ENCODE measurements at regions not wholly inside any gene's neighbourhood (a gene's known extent, or its start where the extent isn't known, plus 50 kb on each side); places are given as distances from the start of the nearest gene placed in this dataset.

DNA sequence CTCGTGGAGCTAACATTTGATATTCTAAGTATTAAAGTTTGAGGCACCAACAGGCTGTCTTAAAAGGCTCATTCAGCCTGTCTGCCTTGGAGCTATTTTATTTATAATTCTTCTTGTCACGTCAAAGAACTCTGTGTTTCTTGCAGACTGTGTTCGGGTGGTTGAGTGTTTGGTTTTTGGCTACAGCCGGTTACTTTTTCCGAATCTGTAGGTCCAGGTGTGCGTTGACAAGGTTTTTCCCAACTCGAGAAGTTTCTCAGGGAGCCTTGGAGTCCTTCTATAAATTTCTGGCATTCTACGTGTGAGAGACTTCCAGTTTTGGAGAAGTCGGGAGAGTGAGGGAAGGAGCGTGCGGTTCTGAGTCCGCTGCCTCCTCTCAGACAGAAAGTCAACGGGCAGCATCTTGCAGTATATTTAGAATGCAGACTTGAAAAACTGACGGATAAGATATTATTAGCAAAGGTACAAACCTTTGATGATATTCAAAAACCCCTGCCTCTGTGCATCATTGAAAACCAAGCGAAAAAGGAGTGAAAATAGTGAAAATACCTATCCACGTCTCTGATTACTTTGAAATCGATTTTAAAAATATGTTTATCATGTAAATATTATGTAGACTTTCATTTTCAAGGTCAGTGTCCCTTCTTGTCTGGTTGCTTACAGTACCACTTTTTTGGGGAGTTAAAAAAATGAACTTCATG is 85.2 kb upstream of the PPARA start:
- no peaks in the 10 kb centered on the region for H3K27me3 ChIP-seq (ENCODE audit: insufficient read depth, low read depth)
- H3K4me3 ChIP-seq (IDR thresholded peaks at IDR 0.05; ENCODE audit: insufficient read depth, low read depth, low read length), result no peak overlapping the region
- H4K20me1 ChIP-seq (ENCODE audit: insufficient read depth), result no peaks in the 10 kb centered on the region
- no peaks in the 10 kb centered on the region for H3K36me3 ChIP-seq (ENCODE audit: insufficient read depth)
- no peak overlapping the region for H3K4me2 ChIP-seq
- H3K4me1 ChIP-seq (ENCODE audit: low read depth, poor library complexity, severe bottlenecking), result peaks cover 26% of the 10 kb centered on the region
- H3K9ac ChIP-seq, result no peak overlapping the region
- H3K27ac ChIP-seq, result no peak overlapping the region
- TF ChIP-seq, protein P1, sequence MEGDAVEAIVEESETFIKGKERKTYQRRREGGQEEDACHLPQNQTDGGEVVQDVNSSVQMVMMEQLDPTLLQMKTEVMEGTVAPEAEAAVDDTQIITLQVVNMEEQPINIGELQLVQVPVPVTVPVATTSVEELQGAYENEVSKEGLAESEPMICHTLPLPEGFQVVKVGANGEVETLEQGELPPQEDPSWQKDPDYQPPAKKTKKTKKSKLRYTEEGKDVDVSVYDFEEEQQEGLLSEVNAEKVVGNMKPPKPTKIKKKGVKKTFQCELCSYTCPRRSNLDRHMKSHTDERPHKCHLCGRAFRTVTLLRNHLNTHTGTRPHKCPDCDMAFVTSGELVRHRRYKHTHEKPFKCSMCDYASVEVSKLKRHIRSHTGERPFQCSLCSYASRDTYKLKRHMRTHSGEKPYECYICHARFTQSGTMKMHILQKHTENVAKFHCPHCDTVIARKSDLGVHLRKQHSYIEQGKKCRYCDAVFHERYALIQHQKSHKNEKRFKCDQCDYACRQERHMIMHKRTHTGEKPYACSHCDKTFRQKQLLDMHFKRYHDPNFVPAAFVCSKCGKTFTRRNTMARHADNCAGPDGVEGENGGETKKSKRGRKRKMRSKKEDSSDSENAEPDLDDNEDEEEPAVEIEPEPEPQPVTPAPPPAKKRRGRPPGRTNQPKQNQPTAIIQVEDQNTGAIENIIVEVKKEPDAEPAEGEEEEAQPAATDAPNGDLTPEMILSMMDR (conservative IDR thresholded peaks at IDR 0.05; ENCODE audit: low read depth, low read length), result no peak
- H3K79me2 ChIP-seq (ENCODE audit: insufficient read depth, low read depth), result peaks cover 48% of the 10 kb centered on the region
- no peak overlapping the region for H2AFZ ChIP-seq (ENCODE audit: low read depth)

DNA sequence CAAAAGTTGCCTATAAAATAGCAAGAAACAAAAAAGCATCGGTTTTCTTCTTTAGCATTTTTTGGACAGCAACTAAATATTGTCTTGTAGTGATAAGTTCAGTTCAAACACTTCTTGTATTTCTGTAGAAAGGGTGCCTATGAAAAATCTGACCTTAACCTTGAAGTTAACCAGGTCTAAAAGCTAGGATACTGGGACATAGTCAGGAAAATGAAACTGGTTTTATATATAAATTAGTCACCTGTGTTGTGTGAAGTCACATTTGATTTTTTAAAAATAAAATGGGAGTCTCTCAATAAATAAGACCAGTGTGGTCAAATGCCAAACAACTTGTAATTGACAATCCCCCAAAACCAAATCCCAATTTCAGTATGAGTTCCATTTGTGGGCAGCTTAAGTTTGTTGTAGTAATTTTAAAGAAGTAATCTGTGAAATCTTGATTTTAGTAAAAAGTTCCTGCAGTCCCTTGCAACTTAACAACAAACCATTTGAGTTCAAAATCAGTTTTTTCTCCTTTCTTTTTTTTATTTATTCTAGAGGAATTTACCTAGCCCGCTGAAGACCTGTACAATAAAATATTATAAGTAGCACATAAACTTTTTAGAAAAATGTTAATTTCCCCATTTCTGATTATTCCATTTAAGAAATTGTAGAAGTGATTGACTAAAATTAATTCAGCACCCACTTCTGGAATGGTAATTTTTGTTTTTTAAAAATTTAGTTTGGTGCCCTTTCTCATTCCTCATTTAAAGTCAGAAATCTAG is 84.5 kb upstream of the PPARA start:
- H2AFZ ChIP-seq (ENCODE audit: low read depth), result no peak overlapping the region
- H3K9ac ChIP-seq, result no peak overlapping the region

DNA sequence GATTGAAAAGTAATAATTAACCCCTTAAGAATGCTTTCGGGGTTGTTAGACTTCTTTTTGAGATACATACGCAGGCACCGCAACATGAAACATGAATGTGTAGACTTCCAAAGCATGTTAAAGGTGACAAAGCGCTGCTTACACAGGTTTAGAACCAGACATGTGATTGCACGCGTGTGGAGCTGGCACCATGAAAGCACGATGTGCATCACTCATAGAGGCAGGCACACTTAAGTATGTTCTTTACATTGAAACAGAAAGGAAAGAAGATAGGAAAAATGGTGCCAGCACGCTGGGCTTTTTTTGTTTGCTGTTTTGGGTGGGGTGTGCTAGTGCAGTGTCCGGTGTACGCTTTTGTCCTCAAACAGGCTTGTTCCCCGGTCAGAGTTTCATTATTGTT is 83.6 kb upstream of the PPARA start:
- H3K36me3 ChIP-seq (ENCODE audit: insufficient read depth), result no peaks in the 10 kb centered on the region
- TF ChIP-seq, protein P1 (conservative IDR thresholded peaks at IDR 0.05; ENCODE audit: low read depth, low read length), result no peak
- no peak overlapping the region for H2AFZ ChIP-seq (ENCODE audit: low read depth)
- no peak overlapping the region for H3K4me3 ChIP-seq (IDR thresholded peaks at IDR 0.05; ENCODE audit: insufficient read depth, low read depth, low read length)
- no peak overlapping the region for H3K27ac ChIP-seq
- peaks cover 48% of the 10 kb centered on the region for H3K79me2 ChIP-seq (ENCODE audit: insufficient read depth, low read depth)
- H3K27me3 ChIP-seq (ENCODE audit: insufficient read depth, low read depth), result no peaks in the 10 kb centered on the region
- no peak overlapping the region for H3K4me2 ChIP-seq
- no peaks in the 10 kb centered on the region for H4K20me1 ChIP-seq (ENCODE audit: insufficient read depth)
- peaks cover 26% of the 10 kb centered on the region for H3K4me1 ChIP-seq (ENCODE audit: low read depth, poor library complexity, severe bottlenecking)
- H3K9ac ChIP-seq, result no peak overlapping the region

More for the DNA sequence above, 84.5 kb upstream of the PPARA start:
- Histone ChIP-seq H3K4me2 (no peak overlapping the region), H3K36me3 (ENCODE audit: insufficient read depth) (no peaks in the 10 kb centered on the region), H3K4me1 (ENCODE audit: low read depth, poor library complexity, severe bottlenecking) (peaks cover 26% of the 10 kb centered on the region), H3K4me3 (IDR thresholded peaks at IDR 0.05; ENCODE audit: insufficient read depth, low read depth, low read length) (no peak overlapping the region), H4K20me1 (ENCODE audit: insufficient read depth) (no peaks in the 10 kb centered on the region), H3K27ac (no peak overlapping the region), H3K79me2 (ENCODE audit: insufficient read depth, low read depth) (peaks cover 48% of the 10 kb centered on the region), H3K27me3 (ENCODE audit: insufficient read depth, low read depth) (no peaks in the 10 kb centered on the region)
- TF ChIP-seq, protein P1 (conservative IDR thresholded peaks at IDR 0.05; ENCODE audit: low read depth, low read length), result no peak

DNA sequence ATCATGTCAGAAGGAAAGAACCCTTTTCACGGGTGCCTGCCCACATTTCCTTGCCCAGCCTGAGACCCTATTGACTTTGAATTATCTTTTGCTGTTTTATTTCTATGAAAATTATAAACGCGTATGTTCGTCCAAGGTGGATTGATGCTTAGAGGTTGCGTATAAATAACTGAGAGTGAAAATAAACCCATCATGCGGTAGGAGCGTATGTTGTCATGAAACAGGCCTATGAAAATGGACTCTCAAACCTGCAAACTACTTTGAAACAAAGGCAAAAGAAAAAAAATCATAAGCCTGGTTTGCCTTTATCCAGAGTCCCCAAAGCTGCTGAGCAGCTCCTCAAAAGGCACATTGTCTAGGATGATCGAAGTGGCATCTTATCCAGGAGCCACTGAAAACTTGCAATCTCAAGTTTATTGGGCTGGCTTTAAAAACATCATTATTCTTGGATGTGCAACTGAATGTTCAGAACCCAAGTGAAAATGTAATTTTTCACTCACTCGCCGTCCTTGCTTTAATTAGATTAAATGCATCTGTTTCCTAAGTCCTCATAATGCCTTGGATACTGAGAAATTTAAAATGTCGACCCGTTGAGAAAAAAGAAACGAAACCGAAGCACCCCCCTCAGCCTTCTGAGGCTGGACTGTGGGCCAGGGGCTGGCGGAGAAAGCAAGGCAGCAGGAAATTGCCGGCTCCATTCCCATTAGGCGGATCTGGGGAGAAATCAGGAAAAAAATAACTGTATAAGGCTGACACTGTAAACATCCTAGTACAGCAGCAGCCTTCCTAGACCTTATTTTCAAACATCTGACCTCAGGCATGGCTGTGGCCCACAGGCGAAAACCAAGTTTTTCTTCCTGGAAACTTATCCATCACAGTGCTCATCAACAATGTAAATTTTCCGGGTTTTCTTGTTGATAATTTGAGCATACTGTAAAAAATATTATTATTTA is 82.9 kb upstream of the PPARA start:
- Histone ChIP-seq H3K9ac (no peak overlapping the region), H3K4me3 (IDR thresholded peaks at IDR 0.05; ENCODE audit: insufficient read depth, low read depth, low read length) (no peak overlapping the region)

More for the DNA sequence above, 82.9 kb upstream of the PPARA start:
- no peak overlapping the region; the same call in 1 of the 2 replicates for H3K4me2 ChIP-seq
- TF ChIP-seq, protein P1 (conservative IDR thresholded peaks at IDR 0.05; ENCODE audit: low read depth, low read length), result no peak
- H2AFZ ChIP-seq (ENCODE audit: low read depth), result no peak overlapping the region
- H4K20me1 ChIP-seq (ENCODE audit: insufficient read depth), result no peaks in the 10 kb centered on the region
- peaks cover 49% of the 10 kb centered on the region for H3K79me2 ChIP-seq (ENCODE audit: insufficient read depth, low read depth)
- no peaks in the 10 kb centered on the region for H3K36me3 ChIP-seq (ENCODE audit: insufficient read depth)
- H3K4me1 ChIP-seq (ENCODE audit: low read depth, poor library complexity, severe bottlenecking), result peaks cover 26% of the 10 kb centered on the region
- H3K27me3 ChIP-seq (ENCODE audit: insufficient read depth, low read depth), result no peaks in the 10 kb centered on the region
- H3K27ac ChIP-seq, result no peak overlapping the region

Data from KMS-11 (cell line).